Anterior cingulate cortex (tissue), 58 donors: ENCODE measurements at regions not wholly inside any gene's neighbourhood (a gene's known extent, or its start where the extent isn't known, plus 50 kb on each side); places are given as distances from the start of the nearest gene placed in this dataset.
"Not testable (repeated sequence)": the region's sequence is repeated elsewhere in the genome, so short reads cannot be mapped to it uniquely, and the experiment has no call there.

Experiments
- DNase-seq, 58 donors: peaks; one replicate each; lab custom pipeline; 2025; lab: John Stamatoyannopoulos, UW

- no peak for DNase-seq
Observed at GRCh38 chr9:115888131-115888530, 265.5 kb upstream of the PAPPA start.

GRCh38 chr9:115891929-115892328 lies 261.7 kb upstream of the PAPPA start:
- no peak for DNase-seq

GRCh38 chr9:115898478-115898877 lies 255.1 kb upstream of the PAPPA start:
- not testable (repeated sequence) for DNase-seq

- no peak for DNase-seq
Observed at GRCh38 chr9:115900698-115901097, 252.9 kb upstream of the PAPPA start.

- no peak for DNase-seq
Observed at GRCh38 chr9:115910959-115911358, 242.6 kb upstream of the PAPPA start.

- no peak for DNase-seq
Observed at GRCh38 chr9:115912086-115912485, 241.5 kb upstream of the PAPPA start.

- DNase-seq = no peak
Observed at GRCh38 chr9:115913696-115914095, 239.9 kb upstream of the PAPPA start.

GRCh38 chr9:115914291-115914690 lies 239.3 kb upstream of the PAPPA start:
- DNase-seq = no peak

- DNase-seq = no peak
Observed at GRCh38 chr9:115921301-115921700, 232.3 kb upstream of the PAPPA start.

- no peak for DNase-seq
Observed at GRCh38 chr9:115922444-115922843, 231.1 kb upstream of the PAPPA start.

GRCh38 chr9:115923410-115923809 lies 230.2 kb upstream of the PAPPA start:
- DNase-seq = no peak

GRCh38 chr9:115923903-115924668 lies 229.5 kb upstream of the PAPPA start:
- no peak for DNase-seq

- no peak for DNase-seq
Observed at GRCh38 chr9:115924669-115924987, 229.0 kb upstream of the PAPPA start.

- DNase-seq = no peak
Observed at GRCh38 chr9:115925424-115925823, 228.2 kb upstream of the PAPPA start.

GRCh38 chr9:115930472-115930871 lies 223.1 kb upstream of the PAPPA start:
- no peak for DNase-seq

- DNase-seq = no peak
Observed at GRCh38 chr9:115938479-115938878, 215.1 kb upstream of the PAPPA start.

- no peak for DNase-seq
Observed at GRCh38 chr9:115939065-115939765, 214.4 kb upstream of the PAPPA start.

GRCh38 chr9:115941561-115942315 lies 211.9 kb upstream of the PAPPA start:
- no peak for DNase-seq

GRCh38 chr9:115943431-115944165 lies 210.0 kb upstream of the PAPPA start:
- no peak for DNase-seq

GRCh38 chr9:115944166-115944948 lies 209.2 kb upstream of the PAPPA start:
- no peak for DNase-seq
